GM10248 (cell line): ENCODE measurements at regions not wholly inside any gene's neighbourhood (a gene's known extent, or its start where the extent isn't known, plus 50 kb on each side); places are given as distances from the start of the nearest gene placed in this dataset.

Experiments used
- CTCF ChIA-PET: fragments of 300-600 bp; sonication (Branson Sonifier 250); formaldehyde crosslinking; extraction: SDS; loops from one replicate; lab custom pipeline; 2021; ENCODE audit warnings: antibody characterized with exemption; lab: Yijun Ruan, JAX
- POLR2A ChIA-PET: fragments of 350-650 bp; sonication (Branson Sonifier 250); formaldehyde crosslinking; extraction: SDS; loops from one replicate; lab custom pipeline; 2020; ENCODE audit warnings: antibody characterized with exemption; lab: Yijun Ruan, JAX
- DNase-seq: peaks from one replicate; pipeline ENCODE4 v3.0.0; 2012; ENCODE audit errors: extremely low spot score
- CTCF ChIP-seq: IDR thresholded peaks from 2 replicates; pipeline ENCODE4 v1.5.1; 2012; ENCODE audit warnings: mild to moderate bottlenecking, low read depth; ENCODE audit errors: extremely low read depth, missing control alignments, control extremely low read depth

GRCh38 chr3:59271971-59272370 is 222.1 kb upstream of the CFAP20DC start:
- DNase-seq, result no peak
- CTCF ChIA-PET, result no interaction called here
- POLR2A ChIA-PET, result no interaction called here
- TF ChIP-seq CTCF, result no peak

GRCh38 chr3:59270921-59271320 is 221.1 kb upstream of the CFAP20DC start:
- CTCF ChIA-PET, result interaction anchor here (1.3 kb wide), 3 partner anchors 13 to 147 kb away, joined by 3 to 4 read pairs (median 3); no protein-coding TSS in a partner anchor

GRCh38 chr3:59270209-59270608 is 220.4 kb upstream of the CFAP20DC start:
- ChIA-PET CTCF (interaction anchor here (1.3 to 1.4 kb wide), 4 partner anchors 13 to 148 kb away, joined by 3 to 4 read pairs (median 3); no protein-coding TSS in a partner anchor), POLR2A (no interaction called here)
- DNase-seq, result no peak
- TF ChIP-seq CTCF, result no peak

More at GRCh38 chr3:59270921-59271320, 221.1 kb upstream of the CFAP20DC start:
- no peak for TF ChIP-seq CTCF
- POLR2A ChIA-PET, result no interaction called here
- DNase-seq, result no peak

- CTCF ChIA-PET, result interaction anchor here (1.0 to 2.3 kb wide), 4 partner anchors 7 to 542 kb away, joined by 3 to 9 read pairs (median 3); no protein-coding TSS in a partner anchor
- DNase-seq, result no peak
Observed at GRCh38 chr3:59268170-59268569, 218.3 kb upstream of the CFAP20DC start.

GRCh38 chr3:59267021-59267420 is 217.2 kb upstream of the CFAP20DC start:
- ChIA-PET POLR2A (no interaction called here), CTCF (interaction anchor here (1.5 to 2.3 kb wide), 2 partner anchors 10 to 82 kb away, joined by 3 to 9 read pairs; no protein-coding TSS in a partner anchor)
- DNase-seq, result no peak
- TF ChIP-seq CTCF, result no peak

More at GRCh38 chr3:59268170-59268569, 218.3 kb upstream of the CFAP20DC start:
- no peak for TF ChIP-seq CTCF
- POLR2A ChIA-PET, result no interaction called here

- no peak for TF ChIP-seq CTCF
- ChIA-PET POLR2A (no interaction called here), CTCF (no interaction called here)
- no peak for DNase-seq
Observed at GRCh38 chr3:59266551-59266950, 216.7 kb upstream of the CFAP20DC start.

- CTCF ChIA-PET, result interaction anchor here (0.9 kb wide), 1 partner anchor 635 kb away, joined by 3 read pairs; no protein-coding TSS in a partner anchor
- TF ChIP-seq CTCF, result no peak
- POLR2A ChIA-PET, result no interaction called here
- no peak for DNase-seq
Observed at GRCh38 chr3:59265566-59265965, 215.7 kb upstream of the CFAP20DC start.
